NCI-H69 (cell line): ENCODE measurements at regions not wholly inside any gene's neighbourhood (a gene's known extent, or its start where the extent isn't known, plus 50 kb on each side); places are given as distances from the start of the nearest gene placed in this dataset.

Experiments used
- DNase-seq: peaks from one replicate; lab custom pipeline; 2025; lab: John Stamatoyannopoulos, UW

DNA sequence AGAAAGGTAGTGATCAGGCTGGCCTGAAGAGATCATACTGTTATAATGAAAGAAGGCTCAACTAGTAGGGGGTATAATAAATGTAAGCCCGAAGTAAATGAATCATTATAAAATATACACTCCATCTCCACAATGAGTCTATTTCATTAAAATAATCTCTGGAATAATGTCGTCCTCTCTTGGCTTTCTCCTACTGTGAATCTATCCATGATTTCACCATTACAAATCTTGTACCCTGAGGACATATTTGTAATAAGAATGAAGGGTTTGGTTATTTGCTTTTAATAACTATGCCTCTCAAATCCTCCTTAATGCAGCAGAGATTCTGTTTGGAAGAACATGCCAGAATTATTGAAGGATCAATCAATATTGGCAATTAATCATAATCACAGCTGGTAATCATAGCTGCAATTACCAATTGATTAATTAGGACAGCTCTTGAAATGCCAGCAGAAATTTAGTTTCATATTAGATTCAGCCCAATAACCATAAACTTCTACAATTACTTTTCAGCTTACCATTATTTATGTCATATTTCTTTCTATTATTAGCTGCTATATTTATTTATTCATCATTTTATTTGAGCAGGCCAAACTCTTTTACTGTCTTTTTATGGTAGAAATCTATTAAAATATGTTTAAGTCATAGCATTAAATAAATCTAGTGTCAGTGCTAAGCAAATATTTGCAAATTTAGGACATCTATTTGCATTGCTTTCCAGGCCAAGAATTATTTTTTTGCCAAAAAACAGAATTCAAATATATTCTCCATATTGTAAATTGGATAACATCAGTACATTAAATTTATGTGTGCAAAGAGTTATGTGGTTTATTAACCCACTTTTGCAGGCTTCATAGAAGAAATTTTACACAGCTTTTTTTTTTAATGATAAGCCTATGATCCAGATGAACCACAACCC, 588.4 kb upstream of the LRRC4C start:
- DNase-seq: no peak

DNA sequence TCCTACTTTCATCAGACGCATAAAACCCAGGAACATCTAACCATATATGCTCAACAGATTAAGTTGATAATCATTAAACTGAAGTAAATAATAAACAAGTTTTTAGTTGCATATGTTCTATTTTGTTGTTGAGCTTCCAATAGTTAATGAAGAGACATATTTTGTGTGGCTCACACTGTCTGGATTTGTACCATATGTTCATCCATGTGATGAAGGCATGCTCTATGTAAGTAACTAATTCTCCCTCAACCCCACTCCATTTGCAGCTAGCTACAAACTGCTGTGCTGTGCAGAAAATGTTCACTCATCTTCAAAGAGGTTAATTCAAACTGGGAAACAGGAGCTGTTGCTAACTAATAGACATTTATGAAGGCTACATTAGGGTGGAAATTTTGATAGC, 589.7 kb upstream of the LRRC4C start:
- no peak for DNase-seq

DNA sequence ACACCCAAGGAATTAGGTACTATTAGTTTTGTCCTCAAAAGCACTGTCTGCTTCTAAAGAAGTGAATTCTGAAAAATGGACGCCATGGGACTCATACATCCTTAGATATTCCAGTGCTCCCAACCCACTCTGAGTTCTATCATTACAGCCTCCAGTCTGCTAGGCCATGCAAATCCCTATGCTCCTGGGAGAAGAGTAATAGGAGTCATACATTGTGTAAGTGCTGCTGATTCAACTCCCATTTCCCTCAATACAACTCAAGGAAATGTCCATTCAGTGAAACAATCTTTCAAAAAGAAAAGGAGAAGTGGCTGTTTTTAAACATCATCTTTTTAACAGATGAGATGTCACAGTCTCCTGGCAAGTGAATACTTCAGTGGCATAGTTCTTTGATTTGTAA, 590.2 kb upstream of the LRRC4C start:
- DNase-seq: no peak

DNA sequence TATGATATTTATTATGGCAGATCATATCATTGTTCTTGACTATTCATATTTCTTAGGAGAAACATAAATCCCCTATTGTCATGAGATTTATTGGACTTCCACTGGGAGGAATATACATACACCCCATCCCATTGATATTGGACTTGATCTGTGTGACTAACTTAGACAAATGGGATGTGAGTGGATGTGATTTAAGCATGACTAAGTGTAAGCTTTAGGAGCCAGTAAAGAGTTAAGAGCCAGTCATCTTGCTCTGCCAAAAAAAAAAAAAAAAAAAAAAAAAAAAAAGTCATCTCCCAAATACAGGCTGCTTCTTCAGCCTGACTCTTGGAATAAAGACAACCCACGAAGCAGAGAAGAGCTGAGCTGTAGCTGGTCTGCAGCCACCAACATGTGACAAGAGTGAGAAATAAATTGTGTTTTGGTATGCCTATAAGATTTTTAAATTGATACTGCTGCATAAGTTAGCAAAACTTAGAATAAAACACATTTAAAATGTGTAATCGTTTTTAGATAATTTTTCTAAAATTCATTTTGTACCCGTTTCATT, 595.0 kb upstream of the LRRC4C start:
- DNase-seq: no peak

DNA sequence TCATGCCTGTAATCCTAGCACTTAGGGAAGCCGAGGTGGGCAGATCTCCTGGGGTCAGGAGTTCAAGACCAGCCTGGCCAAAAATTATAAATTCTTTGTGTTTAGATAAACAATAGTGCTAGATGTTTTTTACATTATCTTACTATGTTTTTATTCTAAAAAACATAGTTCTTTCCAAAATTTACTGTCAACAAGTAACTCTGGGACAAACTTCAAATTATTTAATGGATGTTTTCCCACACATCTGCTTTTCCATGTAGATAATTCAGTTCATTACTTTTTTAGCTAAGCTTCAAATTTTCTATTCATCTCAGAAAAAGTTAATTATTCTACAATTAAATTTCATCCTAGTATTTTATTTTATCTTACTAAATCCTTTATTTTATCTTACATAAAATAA, 596.2 kb upstream of the LRRC4C start:
- no peak for DNase-seq

DNA sequence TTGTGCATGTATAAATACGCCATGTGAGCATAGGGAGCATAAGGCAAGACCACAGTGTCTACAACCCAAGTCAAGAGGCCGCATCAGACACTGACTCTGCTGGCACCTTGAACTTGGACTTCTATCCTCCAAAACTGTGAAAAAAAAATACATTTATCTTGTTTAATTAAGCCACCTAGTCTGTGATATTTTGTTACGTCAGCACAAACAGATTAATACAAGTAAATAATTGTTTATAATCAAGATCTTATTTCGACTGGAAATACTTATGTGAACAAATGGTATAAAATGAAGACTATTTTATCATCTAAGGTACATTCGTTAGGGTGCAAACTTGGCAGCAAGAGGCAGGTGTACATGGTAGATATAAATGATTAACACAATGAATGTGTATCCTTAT, 599.3 kb upstream of the LRRC4C start:
- DNase-seq: no peak

DNA sequence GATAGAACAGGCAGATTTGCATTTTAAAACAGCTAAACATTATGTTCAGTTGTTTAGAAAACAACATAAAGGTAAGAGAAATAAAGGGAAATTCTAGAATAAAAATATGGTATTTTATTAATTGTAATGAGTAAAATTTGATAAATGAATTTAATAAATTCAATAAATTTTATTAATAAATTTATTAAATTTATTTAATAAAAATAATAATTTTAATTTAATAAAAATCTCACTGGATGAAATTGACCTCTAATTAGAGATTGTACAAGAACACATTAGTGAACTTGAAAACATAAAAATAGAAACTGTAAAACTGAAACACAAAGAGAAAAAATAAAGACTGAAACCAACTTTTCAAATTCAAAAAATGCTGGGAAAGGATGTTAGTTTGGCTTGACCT, 605.7 kb upstream of the LRRC4C start:
- no peak for DNase-seq

DNA sequence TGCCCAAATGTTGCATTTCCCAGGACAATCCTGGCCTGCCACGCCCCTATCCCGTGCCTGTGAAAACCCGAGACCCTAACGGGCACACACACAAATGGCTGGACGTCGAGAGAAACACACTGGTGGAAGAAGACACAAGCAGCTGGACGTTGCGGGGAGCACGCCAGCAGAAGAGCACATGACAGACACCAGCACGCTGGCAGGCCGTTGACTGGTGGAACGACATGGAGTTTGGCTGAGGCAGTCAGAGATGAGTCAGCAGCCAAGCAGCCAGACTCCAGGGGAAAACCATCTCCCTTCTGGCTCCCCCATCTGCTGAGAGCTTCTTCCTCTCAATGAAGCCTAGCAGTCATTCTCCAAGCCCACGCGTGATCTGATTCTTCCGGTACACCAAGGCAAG, 606.7 kb upstream of the LRRC4C start:
- DNase-seq: peak; percentile 8

DNA sequence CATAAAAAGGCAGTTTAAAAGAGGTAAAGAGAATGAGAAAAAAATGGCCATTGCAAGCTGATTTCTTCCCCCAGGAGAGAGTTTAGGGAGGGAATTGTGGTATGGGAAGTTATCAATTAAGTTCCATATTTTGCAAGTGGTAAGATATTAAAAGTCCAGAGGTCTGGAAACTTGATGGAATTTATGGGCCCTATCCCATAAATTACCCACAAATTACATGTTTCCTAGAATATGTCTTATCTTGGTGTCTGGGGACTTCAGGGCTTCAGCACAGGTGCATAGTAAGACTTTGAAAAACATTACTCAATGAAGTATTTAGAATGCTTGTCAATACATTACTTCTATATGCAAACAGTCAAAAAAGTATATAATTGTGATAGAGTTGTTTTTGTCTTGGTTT, 614.9 kb upstream of the LRRC4C start:
- DNase-seq: no peak

DNA sequence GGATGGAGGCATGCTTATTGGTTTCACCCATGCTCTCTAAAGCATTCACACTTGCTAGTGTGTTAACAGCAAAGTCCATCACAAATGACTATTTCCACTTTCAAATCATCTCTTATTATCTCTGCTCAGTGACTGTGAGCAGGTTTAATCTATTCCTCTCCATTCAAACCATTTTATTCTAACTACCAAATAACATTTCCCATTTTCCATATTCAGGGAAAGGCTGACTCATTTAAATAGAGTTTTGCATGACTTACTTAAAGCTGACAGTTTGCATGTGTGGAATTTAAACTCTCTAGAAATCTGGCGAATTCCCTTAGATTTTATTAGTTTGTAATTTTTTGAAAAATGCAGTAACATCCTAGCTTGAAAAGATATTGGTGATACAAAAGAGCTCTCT, 615.7 kb upstream of the LRRC4C start:
- no peak for DNase-seq

DNA sequence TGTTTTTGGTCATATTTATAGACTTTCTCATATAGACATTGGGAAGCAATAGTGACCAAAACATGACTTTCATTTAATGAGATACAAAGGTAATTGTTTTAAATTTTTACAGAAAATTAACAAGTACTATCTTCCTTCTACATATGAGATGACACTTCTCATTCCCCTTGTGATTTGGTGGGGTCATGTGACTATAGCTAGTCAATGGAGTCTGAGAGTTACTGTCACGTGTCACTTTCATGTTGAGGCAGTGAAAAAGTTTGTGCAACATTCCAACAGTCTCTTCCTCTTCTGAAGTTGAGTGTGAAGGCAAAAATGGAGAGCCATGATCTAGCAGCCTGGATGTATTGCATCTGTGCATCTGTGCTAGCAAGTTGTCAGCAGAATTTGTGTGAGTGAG, 618.3 kb upstream of the LRRC4C start:
- DNase-seq: no peak

DNA sequence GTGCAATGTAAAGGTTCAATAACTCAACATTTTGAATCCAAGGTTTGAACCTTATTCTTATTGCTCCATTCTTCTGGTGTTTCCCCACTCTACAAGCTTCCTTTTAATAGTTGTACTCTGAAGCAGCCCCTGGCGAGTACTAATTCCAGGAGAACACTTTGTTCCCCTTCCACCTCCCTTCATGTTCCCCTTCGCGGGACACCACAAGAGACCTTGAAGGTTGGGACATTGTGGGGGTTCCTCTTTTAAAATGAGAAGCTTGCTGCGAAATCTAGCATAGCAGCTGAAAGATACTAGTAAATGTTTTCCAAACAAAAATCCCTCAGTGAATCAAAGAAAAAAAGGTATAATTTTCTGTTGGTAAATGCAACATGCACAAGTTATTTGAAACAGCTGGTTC, 626.3 kb upstream of the LRRC4C start:
- DNase-seq: no peak

DNA sequence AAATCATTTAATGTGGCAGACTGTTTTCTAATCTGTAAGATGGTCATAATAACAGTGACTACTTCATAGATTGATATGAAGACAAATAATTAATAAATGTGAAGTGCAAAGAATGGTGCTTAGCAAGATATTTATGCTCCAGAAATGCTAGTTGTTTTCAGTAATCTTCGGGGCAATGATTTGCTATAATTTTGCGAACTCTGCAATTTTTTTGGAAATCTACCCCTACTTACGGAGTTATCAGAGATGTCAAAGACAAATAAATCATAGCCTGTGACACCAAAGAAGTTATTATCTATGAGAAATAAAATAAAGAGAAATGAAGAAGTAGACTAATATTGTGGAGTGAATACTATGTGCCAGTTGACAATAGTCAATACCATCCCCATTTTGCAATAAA, 634.1 kb upstream of the LRRC4C start:
- no peak for DNase-seq

DNA sequence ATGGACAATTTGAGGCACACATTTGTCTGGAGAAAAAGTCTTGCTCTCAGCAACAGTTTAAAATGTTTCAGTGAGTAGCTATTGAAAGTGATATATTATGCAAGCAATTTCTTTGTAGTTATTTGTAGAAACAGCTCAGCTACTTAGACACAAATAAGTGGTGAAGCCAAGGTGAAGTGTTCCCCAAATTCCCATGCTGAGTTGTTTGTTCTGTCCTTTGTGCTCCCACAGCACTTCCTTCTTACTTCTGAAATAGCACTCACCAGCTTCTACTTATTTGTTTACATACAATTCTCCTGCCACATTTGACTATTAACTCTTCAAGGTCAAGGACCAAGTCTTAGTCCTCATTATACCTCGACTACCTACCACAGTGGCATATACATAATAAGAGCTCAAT, 638.6 kb upstream of the LRRC4C start:
- DNase-seq: no peak

DNA sequence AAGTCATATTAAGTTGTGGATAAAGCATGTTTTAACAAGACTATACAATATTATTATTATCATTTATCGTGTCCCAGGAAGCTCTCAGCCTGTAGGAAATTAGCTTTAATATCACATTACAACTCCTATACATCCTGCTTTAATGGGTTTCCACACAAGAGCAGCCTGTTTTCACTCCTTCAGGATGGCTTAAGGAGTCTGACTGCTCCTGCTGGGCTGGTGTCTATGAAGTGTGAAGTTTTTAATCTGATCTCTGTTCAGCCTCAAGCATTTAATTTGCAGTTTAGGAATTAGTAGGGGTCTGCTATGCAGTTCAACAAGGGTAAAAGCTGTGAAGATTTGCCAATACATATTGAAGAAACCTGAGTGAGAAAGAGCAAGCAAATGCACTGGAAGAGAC, 653.4 kb upstream of the LRRC4C start:
- DNase-seq: no peak

DNA sequence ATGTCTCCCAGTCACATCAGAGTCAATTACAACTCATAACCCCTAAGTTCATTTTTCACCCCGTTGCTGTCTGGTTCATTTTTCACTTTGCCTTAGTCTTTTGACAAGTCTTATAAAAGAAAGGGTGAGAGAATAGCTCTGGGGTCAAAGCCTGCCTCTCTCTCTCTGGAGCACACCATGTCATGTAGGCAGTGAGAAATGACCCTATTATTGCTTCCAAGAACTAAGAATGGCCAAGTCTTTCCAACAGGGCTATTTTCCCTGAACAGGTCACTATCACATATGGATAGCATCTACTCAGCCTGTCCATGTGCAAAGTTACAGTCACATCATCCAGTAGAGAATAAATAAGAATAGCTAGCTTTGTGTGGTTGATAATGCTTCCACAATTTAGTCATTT, 655.5 kb upstream of the LRRC4C start:
- no peak for DNase-seq

DNA sequence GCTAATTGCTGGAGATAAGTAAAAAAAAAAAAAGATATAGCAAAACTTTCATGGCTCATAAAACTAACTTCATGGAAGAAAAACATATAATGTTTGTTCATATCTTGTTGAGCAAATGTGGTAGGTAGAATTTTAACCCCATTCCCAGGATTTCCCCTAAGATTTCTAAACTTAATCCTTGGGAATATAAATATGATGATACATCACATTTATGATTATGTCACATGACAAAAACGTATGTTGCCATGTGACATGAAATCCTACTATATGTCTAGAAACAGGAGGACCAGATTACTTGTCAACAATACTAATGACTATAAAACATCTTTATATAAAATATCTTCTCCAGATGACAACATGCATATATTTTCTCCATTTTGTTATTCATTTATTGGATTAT, 679.0 kb upstream of the LRRC4C start:
- no peak for DNase-seq

DNA sequence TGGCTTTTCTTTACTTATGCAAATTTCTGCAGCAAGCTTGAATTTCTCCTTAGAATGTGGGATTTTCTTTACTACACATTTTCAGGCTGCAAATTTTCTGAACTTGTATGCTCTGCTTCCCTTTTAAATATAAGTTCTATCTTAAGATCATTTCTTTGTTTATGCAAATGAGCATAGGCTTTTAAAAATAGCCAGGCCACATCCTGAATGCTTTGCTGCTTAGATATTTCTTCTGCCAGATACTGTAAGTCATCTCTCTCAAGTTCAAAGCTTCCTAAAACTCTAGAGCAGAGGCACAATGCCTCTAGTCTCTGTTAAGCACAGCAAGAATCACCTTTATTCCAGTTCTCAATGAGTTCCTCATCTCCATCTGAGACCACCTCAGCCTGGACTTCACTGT, 685.9 kb upstream of the LRRC4C start:
- no peak for DNase-seq

DNA sequence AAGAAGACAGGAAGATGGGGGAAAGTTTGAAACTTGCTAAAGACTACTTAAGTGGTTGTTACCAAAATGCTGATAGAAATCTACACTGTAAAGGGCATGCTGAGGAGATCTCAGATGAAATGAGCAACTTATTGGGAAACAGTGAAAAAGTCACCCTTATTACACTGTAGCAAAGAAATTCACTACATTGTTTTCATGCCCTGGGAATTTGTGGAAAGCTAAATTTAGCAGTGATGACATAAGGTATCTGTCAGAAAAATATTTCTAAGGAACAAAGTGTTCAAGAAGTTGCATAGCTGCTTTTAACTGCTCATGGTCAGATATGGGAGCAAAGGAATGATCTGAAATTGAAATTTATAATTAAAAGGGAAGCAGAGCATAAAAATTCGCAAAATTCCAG, 702.4 kb upstream of the LRRC4C start:
- no peak for DNase-seq

DNA sequence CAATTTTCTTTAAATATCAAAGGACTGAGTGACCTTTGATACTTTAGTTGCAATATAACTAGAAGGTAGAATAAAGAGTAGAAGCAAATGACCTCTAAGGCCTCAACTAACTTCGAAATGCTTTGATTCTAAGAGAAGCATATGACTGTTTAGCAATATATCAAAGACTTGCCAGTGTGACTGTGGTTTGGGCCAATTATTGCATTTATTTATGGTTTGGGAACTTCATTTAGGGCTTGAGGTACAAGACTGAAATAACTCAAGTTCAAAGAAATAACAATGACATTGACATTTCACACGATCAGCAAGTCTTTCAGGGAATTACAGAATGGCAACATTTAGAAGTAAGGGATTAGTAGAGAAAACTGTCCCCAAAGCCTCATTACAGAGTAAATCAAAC, 709.7 kb upstream of the LRRC4C start:
- DNase-seq: no peak

DNA sequence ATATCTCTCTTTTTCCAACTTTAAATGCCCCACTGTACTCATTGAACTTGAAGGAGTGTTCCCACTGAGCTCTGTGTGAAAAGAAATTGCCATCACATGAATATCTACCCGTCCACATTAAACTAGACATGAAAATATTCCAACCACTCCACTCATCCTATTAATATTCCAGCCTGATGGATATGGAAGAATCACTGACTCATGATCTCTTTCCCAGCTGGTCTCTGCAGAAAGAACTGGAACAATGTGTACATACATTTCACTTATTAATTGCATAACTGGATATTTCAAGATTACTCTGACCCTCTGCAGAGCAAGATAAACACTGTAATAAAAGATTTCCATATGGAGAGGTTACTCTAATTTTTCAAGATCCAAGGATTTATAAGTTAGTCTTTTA, 711.1 kb upstream of the LRRC4C start:
- no peak for DNase-seq

DNA sequence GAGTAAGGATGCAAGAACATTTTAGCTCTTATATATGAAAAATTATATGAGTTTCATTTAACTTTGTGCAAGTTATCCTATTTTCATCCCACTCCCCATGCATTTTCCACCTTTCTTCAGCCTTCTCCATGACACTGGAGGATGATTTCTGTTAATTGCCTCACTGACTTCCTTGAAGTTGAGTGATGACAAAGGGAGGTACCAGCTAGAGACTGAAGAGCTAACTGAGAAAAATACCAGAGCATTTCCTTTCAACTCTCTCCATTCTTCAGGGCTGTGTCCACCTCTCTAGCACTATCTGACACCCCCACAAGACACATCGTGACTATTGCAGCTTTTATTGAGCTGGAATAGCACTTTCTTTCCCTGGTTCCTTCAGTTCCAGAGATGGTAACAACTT, 711.6 kb upstream of the LRRC4C start:
- no peak for DNase-seq

DNA sequence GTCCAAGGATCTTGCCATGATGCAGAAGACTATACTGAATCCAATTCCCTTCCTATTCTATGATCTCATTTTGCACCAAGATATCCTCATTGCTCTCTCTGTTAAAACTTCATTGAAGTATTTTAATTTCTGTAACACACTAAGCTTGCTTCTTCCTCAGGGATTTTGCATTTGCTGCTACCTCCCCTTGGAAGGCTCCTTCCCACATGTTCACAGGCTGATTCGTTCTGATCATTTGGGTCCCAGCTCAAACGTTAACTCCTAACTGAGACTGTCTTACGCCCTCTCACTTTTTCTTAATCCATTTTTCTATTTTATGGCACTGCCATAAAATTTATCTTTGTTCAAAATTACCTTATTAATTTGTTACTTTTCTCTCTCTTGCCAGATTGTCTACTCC, 713.0 kb upstream of the LRRC4C start:
- no peak for DNase-seq

DNA sequence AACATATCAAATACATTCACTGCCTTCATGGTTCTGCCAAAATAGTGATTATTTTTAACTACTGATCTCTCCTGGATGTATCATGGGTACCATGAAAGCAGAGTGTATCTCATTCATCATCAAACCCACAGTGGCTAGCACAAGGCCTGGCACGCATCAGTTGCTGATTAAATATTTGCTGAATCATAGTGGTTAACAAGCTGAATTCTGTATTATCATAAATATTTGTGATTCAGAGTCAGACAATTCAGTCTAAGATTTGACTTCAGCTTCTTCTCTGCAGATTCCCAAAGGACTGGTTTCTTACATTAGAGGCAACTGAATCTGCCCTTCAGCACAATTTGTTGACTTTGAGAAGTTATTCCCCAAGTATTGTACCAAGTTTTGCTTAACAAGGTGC, 715.8 kb upstream of the LRRC4C start:
- no peak for DNase-seq
